H9 (cell line): ENCODE measurements at regions not wholly inside any gene's neighbourhood (a gene's known extent, or its start where the extent isn't known, plus 50 kb on each side); places are given as distances from the start of the nearest gene placed in this dataset.

ENCODE experiments used
- DNase-seq: peaks from one replicate; pipeline ENCODE4 v3.0.0-alpha.2; 2017
- H2AFZ ChIP-seq: one replicate; pipeline ENCODE4 v1.6.1; 2013; ENCODE audit warnings: mild to moderate bottlenecking, low read length, control low read depth, moderate library complexity
- H2AK5ac ChIP-seq: 2 replicates; pipeline ENCODE4 v1.6.1; 2013; ENCODE audit warnings: low read length, control low read depth, mixed read lengths; ENCODE audit not compliant: insufficient read length
- H2BK120ac ChIP-seq: one replicate; pipeline ENCODE4 v1.6.1; 2013; ENCODE audit warnings: low read depth, mild to moderate bottlenecking, low read length, control low read depth, inconsistent platforms; ENCODE audit not compliant: poor library complexity, severe bottlenecking
- H2BK12ac ChIP-seq: 2 replicates; pipeline ENCODE4 v1.6.1; 2013; ENCODE audit warnings: low read length, control low read depth, mixed read lengths, low read depth; ENCODE audit not compliant: insufficient read length
- H2BK15ac ChIP-seq: 2 replicates; pipeline ENCODE4 v1.6.1; 2013; ENCODE audit warnings: low read depth, low read length, control low read depth
- H2BK20ac ChIP-seq: one replicate; pipeline ENCODE4 v1.6.1; 2013; ENCODE audit warnings: low read depth, mild to moderate bottlenecking, low read length, control low read depth, inconsistent platforms; ENCODE audit not compliant: poor library complexity, severe bottlenecking
- H2BK5ac ChIP-seq: 2 replicates; pipeline ENCODE4 v1.6.1; 2013; ENCODE audit warnings: low read length, control low read depth, mixed read lengths; ENCODE audit not compliant: insufficient read length
- H3K14ac ChIP-seq: 2 replicates; pipeline ENCODE4 v1.6.1; 2013; ENCODE audit warnings: low read length, control low read depth; ENCODE audit not compliant: insufficient read depth
- H3K18ac ChIP-seq: 2 replicates; pipeline ENCODE4 v1.6.1; 2013; ENCODE audit warnings: low read depth, mild to moderate bottlenecking, mixed read lengths, low read length, control low read depth; ENCODE audit not compliant: insufficient read length
- H3K23ac ChIP-seq: 2 replicates; pipeline ENCODE4 v1.6.1; 2013; ENCODE audit warnings: low read length, control low read depth, mixed read lengths, low read depth; ENCODE audit not compliant: insufficient read length
- H3K23me2 ChIP-seq: 2 replicates; pipeline ENCODE4 v1.6.1; 2013; ENCODE audit warnings: low read depth, mild to moderate bottlenecking, mixed read lengths, low read length, control low read depth; ENCODE audit not compliant: insufficient read length, poor library complexity, severe bottlenecking
- H3K27ac ChIP-seq: 2 replicates; pipeline ENCODE4 v1.5.1; 2013; ENCODE audit warnings: low read length, control low read depth, mixed read lengths, low read depth; ENCODE audit not compliant: insufficient read length
- H3K27me3 ChIP-seq: 2 replicates; pipeline ENCODE4 v1.6.1; 2013; ENCODE audit warnings: low read length, control low read depth, inconsistent platforms; ENCODE audit not compliant: insufficient read depth
- H3K4ac ChIP-seq: 2 replicates; pipeline ENCODE4 v1.6.1; 2013; ENCODE audit warnings: low read depth, mild to moderate bottlenecking, control low read depth, inconsistent platforms, low read length, moderate library complexity
- H3K4me1 ChIP-seq: 2 replicates; pipeline ENCODE4 v1.6.1; 2013; ENCODE audit warnings: low read length, control low read depth, inconsistent platforms; ENCODE audit not compliant: insufficient read depth
- H3K4me2 ChIP-seq: 2 replicates; pipeline ENCODE4 v1.6.1; 2013; ENCODE audit warnings: low read length, control low read depth, mixed read lengths; ENCODE audit not compliant: insufficient read length, insufficient read depth
- H3K56ac ChIP-seq: 2 replicates; pipeline ENCODE4 v1.6.1; 2013; ENCODE audit warnings: low read depth, mild to moderate bottlenecking, mixed read lengths, low read length, control low read depth; ENCODE audit not compliant: insufficient read length
- H3K79me1 ChIP-seq: 2 replicates; pipeline ENCODE4 v1.6.1; 2013; ENCODE audit warnings: low read depth, mild to moderate bottlenecking, moderate library complexity, low read length, control low read depth, inconsistent platforms; ENCODE audit not compliant: insufficient read depth, poor library complexity, severe bottlenecking
- H3K79me2 ChIP-seq: 2 replicates; pipeline ENCODE4 v1.6.1; 2013; ENCODE audit warnings: low read length, control low read depth, inconsistent platforms; ENCODE audit not compliant: insufficient read depth
- H3K9ac ChIP-seq: 2 replicates; pipeline ENCODE4 v1.6.1; 2013; ENCODE audit warnings: low read length, control low read depth, mixed read lengths; ENCODE audit not compliant: insufficient read length; ENCODE audit errors: extremely low read depth
- H3K9me3 ChIP-seq: one replicate; pipeline ENCODE4 v1.6.1; 2013; ENCODE audit warnings: low read depth, low read length, inconsistent platforms; ENCODE audit not compliant: control insufficient read depth
- H3T11ph ChIP-seq: one replicate; pipeline ENCODE4 v1.6.1; 2013; ENCODE audit warnings: mild to moderate bottlenecking, low read length, control low read depth, inconsistent platforms
- H4K20me1 ChIP-seq: one replicate; pipeline ENCODE4 v1.6.1; 2013; ENCODE audit not compliant: control insufficient read depth, insufficient read length, insufficient read depth
- H4K5ac ChIP-seq: 2 replicates; pipeline ENCODE4 v1.6.1; 2013; ENCODE audit warnings: low read depth, mild to moderate bottlenecking, mixed read lengths, low read length, control low read depth; ENCODE audit not compliant: insufficient read length
- H4K8ac ChIP-seq: replicated peaks from 2 replicates; pipeline ENCODE4 v1.6.1; 2013; ENCODE audit warnings: low read length, control low read depth, mixed read lengths, low read depth; ENCODE audit not compliant: insufficient read length
- H4K91ac ChIP-seq: 2 replicates; pipeline ENCODE4 v1.6.1; 2013; ENCODE audit warnings: low read depth, mild to moderate bottlenecking, moderate library complexity, mixed read lengths, low read length, control low read depth; ENCODE audit not compliant: insufficient read length
- H3K27ac Mint-ChIP-seq, 3 experiments: 2 replicates in 2 of 3; 3 replicates in 1 of 3; pipeline ENCODE4 v1.8.0; 2020 to 2021; ENCODE audit warnings: mixed read lengths in 3 of 3, mild to moderate bottlenecking in 1 of 3, moderate library complexity in 1 of 3
- H3K27me3 Mint-ChIP-seq: 2 replicates; pipeline ENCODE4 v1.8.0; 2021; ENCODE audit warnings: low read depth, mild to moderate bottlenecking, moderate library complexity, mixed read lengths
- H3K36me3 Mint-ChIP-seq, 3 experiments: 2 replicates in 2 of 3; 3 replicates in 1 of 3; pipeline ENCODE4 v1.8.0; 2020 to 2021; ENCODE audit warnings: low read depth in 3 of 3, mixed read lengths in 3 of 3; ENCODE audit not compliant: insufficient read depth in 1 of 3
- H3K4me1 Mint-ChIP-seq, 2 experiments: 2 replicates each; pipeline ENCODE4 v1.8.0; 2020; ENCODE audit warnings: mixed read lengths in 2 of 2
- H3K4me3 Mint-ChIP-seq, 2 experiments: 2 replicates in 1 of 2; 3 replicates in 1 of 2; pipeline ENCODE4 v1.8.0; 2020 to 2021; ENCODE audit warnings: mild to moderate bottlenecking in 2 of 2, mixed read lengths in 2 of 2, moderate library complexity in 1 of 2
- H3K9me3 Mint-ChIP-seq, 2 experiments: 2 replicates in 1 of 2; 3 replicates in 1 of 2; pipeline ENCODE4 v1.8.0; 2020; ENCODE audit warnings: mild to moderate bottlenecking in 2 of 2, mixed read lengths in 2 of 2, moderate library complexity in 1 of 2
- CTCF ChIP-seq: fragments of 200-600 bp; sonication (generic); conservative IDR thresholded peaks from 3 replicates; pipeline ENCODE4 v1.8.0; 2021; ENCODE audit warnings: antibody characterized with exemption, mild to moderate bottlenecking
- WGBS: extraction: QIAGEN DNeasy Blood & Tissue Kit; methylation state at CpG from one replicate; pipeline ENCODE4 v1.1.7; 2013; ENCODE audit warnings: missing lambda C conversion rate, low lambda C conversion rate, mixed read lengths; ENCODE audit not compliant: insufficient read length; ENCODE audit errors: extremely low coverage; 5-methylcytosine and 5-hydroxymethylcytosine counted together

- H3K9ac ChIP-seq = no peak overlapping the region
- no peak overlapping the region for H3K4me2 ChIP-seq
- H3K4me1 ChIP-seq = peaks cover 3% of the 10 kb centered on the region; the same call in 1 of the 2 replicates
- no peak overlapping the region for H3K18ac ChIP-seq
- no peak overlapping the region for H2BK120ac ChIP-seq
- no peak overlapping the region for H3K14ac ChIP-seq
- H2AK5ac ChIP-seq = no peak overlapping the region
- H3K36me3 Mint-ChIP-seq = no peaks in the 10 kb centered on the region
- DNase-seq = no peak
- H3K9me3 ChIP-seq = no peaks in the 10 kb centered on the region
- H2BK20ac ChIP-seq = no peak overlapping the region
- no peak overlapping the region for H4K8ac ChIP-seq
- H3K27me3 ChIP-seq = no peaks in the 10 kb centered on the region
- no peaks in the 10 kb centered on the region for H3K9me3 Mint-ChIP-seq
- H4K5ac ChIP-seq = no peak overlapping the region
- H2BK5ac ChIP-seq = no peak overlapping the region
- no peaks in the 10 kb centered on the region for H3K79me2 ChIP-seq
- no peak overlapping the region for H2BK12ac ChIP-seq
- H3K27me3 Mint-ChIP-seq = no peaks in the 10 kb centered on the region
- WGBS = no CpG with 5 or more reads among the region's 2 CpGs
- H3K23ac ChIP-seq = no peak overlapping the region
- H4K20me1 ChIP-seq = no peaks in the 10 kb centered on the region
- no peaks in the 10 kb centered on the region for H3K79me1 ChIP-seq
- no peak overlapping the region for H3K27ac Mint-ChIP-seq
- H3T11ph ChIP-seq = no peak overlapping the region
- no peak overlapping the region for H3K27ac ChIP-seq
- no peak for TF ChIP-seq CTCF
- no peak overlapping the region for H2AFZ ChIP-seq
- no peak overlapping the region for H3K56ac ChIP-seq
- H3K4me1 Mint-ChIP-seq = peaks cover 15 to 17% of the 10 kb centered on the region in 2 experiments
- no peak overlapping the region for H3K4me3 Mint-ChIP-seq
- no peak overlapping the region for H4K91ac ChIP-seq
- H3K4ac ChIP-seq = no peak overlapping the region
- no peaks in the 10 kb centered on the region for H3K23me2 ChIP-seq
- H2BK15ac ChIP-seq = no peak overlapping the region
Measured at GRCh38 chr3:101142160-101142559, 148.9 kb upstream of the ABI3BP start.
